Neuronal stem cell (in vitro differentiated cells): ENCODE measurements at regions not wholly inside any gene's neighbourhood (a gene's known extent, or its start where the extent isn't known, plus 50 kb on each side); places are given as distances from the start of the nearest gene placed in this dataset.

Experiments
- DNase-seq: peaks from one replicate; pipeline ENCODE4 v3.0.0-alpha.2; 2013; ENCODE audit warnings: low spot score
- H2AFZ ChIP-seq: one replicate; pipeline ENCODE4 v1.6.1; 2013; ENCODE audit warnings: mild to moderate bottlenecking, low read length, inconsistent platforms
- H2AK5ac ChIP-seq: 2 replicates; pipeline ENCODE4 v1.6.1; 2013; ENCODE audit warnings: low read depth, mild to moderate bottlenecking, inconsistent platforms, low read length, moderate library complexity, mixed read lengths
- H2BK120ac ChIP-seq: 2 replicates; pipeline ENCODE4 v1.6.1; 2013; ENCODE audit warnings: low read depth, mild to moderate bottlenecking, inconsistent platforms, low read length, moderate library complexity, mixed read lengths
- H2BK12ac ChIP-seq: one replicate; pipeline ENCODE4 v1.6.1; 2013; ENCODE audit warnings: low read length, inconsistent platforms
- H2BK15ac ChIP-seq: 2 replicates; pipeline ENCODE4 v1.6.1; 2013; ENCODE audit warnings: mild to moderate bottlenecking, low read length, inconsistent platforms, mixed read lengths
- H2BK5ac ChIP-seq: one replicate; pipeline ENCODE4 v1.6.1; 2013; ENCODE audit warnings: inconsistent platforms, mild to moderate bottlenecking, low read length, moderate library complexity
- H3K14ac ChIP-seq: one replicate; pipeline ENCODE4 v1.6.1; 2013; ENCODE audit warnings: low read length, inconsistent platforms
- H3K18ac ChIP-seq: 2 replicates; pipeline ENCODE4 v1.6.1; 2013; ENCODE audit warnings: low read length, inconsistent platforms
- H3K23ac ChIP-seq: 2 replicates; pipeline ENCODE4 v1.6.1; 2013; ENCODE audit warnings: low read depth, mild to moderate bottlenecking, mixed read lengths, low read length, inconsistent platforms; ENCODE audit not compliant: poor library complexity
- H3K27ac ChIP-seq: replicated peaks from 3 replicates; pipeline ENCODE4 v1.5.1; 2013; ENCODE audit warnings: low read length, inconsistent platforms
- H3K27me3 ChIP-seq, 3 experiments: 2 replicates each; pipeline ENCODE4 v1.6.1; 2013; ENCODE audit warnings: low read length in 3 of 3, mild to moderate bottlenecking in 2 of 3, inconsistent platforms in 1 of 3, low read depth in 1 of 3, mixed read lengths in 1 of 3, moderate library complexity in 1 of 3; ENCODE audit not compliant: control insufficient read depth in 3 of 3, insufficient read depth in 3 of 3
- H3K36me3 ChIP-seq, 2 donors: replicated peaks in 1 of 2; 2 replicates each; pipeline ENCODE4 v1.6.1; 2013; ENCODE audit warnings: low read length in 2 of 2; ENCODE audit not compliant: control insufficient read depth in 2 of 2, insufficient read depth in 2 of 2
- H3K4ac ChIP-seq: 2 replicates; pipeline ENCODE4 v1.6.1; 2013; ENCODE audit warnings: inconsistent platforms, mild to moderate bottlenecking, low read length, moderate library complexity
- H3K4me1 ChIP-seq, 2 donors: 1 replicate in 1 of 2; 2 replicates in 1 of 2; pipeline ENCODE4 v1.6.1; 2013; ENCODE audit warnings: low read length in 2 of 2, low read depth in 1 of 2; ENCODE audit not compliant: control insufficient read depth in 2 of 2, insufficient read depth in 1 of 2
- H3K4me2 ChIP-seq: one replicate; pipeline ENCODE4 v1.6.1; 2013; ENCODE audit warnings: mild to moderate bottlenecking, low read length, inconsistent platforms; ENCODE audit not compliant: insufficient read depth, poor library complexity, severe bottlenecking
- H3K4me3 ChIP-seq, 2 donors: 2 replicates each; pipeline ENCODE4 v1.5.1; 2013; ENCODE audit warnings: low read length in 2 of 2, mild to moderate bottlenecking in 2 of 2, inconsistent platforms in 1 of 2, moderate library complexity in 1 of 2
- H3K79me1 ChIP-seq: one replicate; pipeline ENCODE4 v1.6.1; 2013; ENCODE audit warnings: low read depth, mild to moderate bottlenecking, inconsistent platforms, low read length, moderate library complexity
- H3K9ac ChIP-seq: one replicate; pipeline ENCODE4 v1.6.1; 2013; ENCODE audit warnings: mild to moderate bottlenecking, low read depth, low read length, inconsistent platforms; ENCODE audit not compliant: poor library complexity
- H3K9me3 ChIP-seq, 2 donors: replicated peaks in 1 of 2; 2 replicates each; pipeline versions ENCODE3 to v1.6.1; 2013; ENCODE audit warnings: low read length in 2 of 2, mild to moderate bottlenecking in 2 of 2, inconsistent platforms in 1 of 2, low read depth in 1 of 2, mixed read lengths in 1 of 2, moderate library complexity in 1 of 2; ENCODE audit not compliant: control insufficient read depth in 2 of 2, insufficient read depth in 1 of 2
- H4K8ac ChIP-seq: one replicate; pipeline ENCODE4 v1.6.1; 2013; ENCODE audit warnings: low read depth, mild to moderate bottlenecking, inconsistent platforms, low read length, moderate library complexity
- H4K91ac ChIP-seq: one replicate; pipeline ENCODE4 v1.6.1; 2013; ENCODE audit warnings: low read length, low read depth, mild to moderate bottlenecking, inconsistent platforms; ENCODE audit not compliant: poor library complexity
- WGBS, 2 donors: extraction: QIAGEN DNeasy Blood & Tissue Kit; methylation state at CpG; one replicate each; pipeline ENCODE4 v1.1.7; 2013; ENCODE audit warnings: missing lambda C conversion rate in 2 of 2, mixed read lengths in 1 of 2; ENCODE audit not compliant: insufficient read length in 2 of 2, insufficient replicate concordance in 1 of 2; ENCODE audit errors: extremely low coverage in 2 of 2; 5-methylcytosine and 5-hydroxymethylcytosine counted together

GRCh38 chr17:71902894-71903506 lies 217.8 kb upstream of the SOX9 start:
- Histone ChIP-seq H3K79me1 (no peaks in the 10 kb centered on the region), H4K8ac (no peak overlapping the region), H3K18ac (no peak overlapping the region), H3K4ac (no peak overlapping the region), H3K4me3 (no peak overlapping the region), H3K4me2 (no peak overlapping the region), H4K91ac (no peak overlapping the region), H2AFZ (no peak overlapping the region), H3K14ac (no peak overlapping the region), H3K23ac (no peak overlapping the region), H3K4me1 (peaks cover 0 to 3% of the 10 kb centered on the region in 2 donors), H2BK5ac (no peak overlapping the region), H2AK5ac (no peak overlapping the region), H2BK120ac (no peak overlapping the region), H3K36me3 (no peaks in the 10 kb centered on the region), H3K9me3 (peaks cover 0 to 2% of the 10 kb centered on the region in 2 donors), H3K27ac (no peak overlapping the region), H3K9ac (no peak overlapping the region), H2BK12ac (no peak overlapping the region), H3K27me3 (no peaks in the 10 kb centered on the region), H2BK15ac (no peak overlapping the region)
- no CpG with 5 or more reads among the region's 3 CpGs for WGBS, 2 donors
- DNase-seq = no peak

DNA sequence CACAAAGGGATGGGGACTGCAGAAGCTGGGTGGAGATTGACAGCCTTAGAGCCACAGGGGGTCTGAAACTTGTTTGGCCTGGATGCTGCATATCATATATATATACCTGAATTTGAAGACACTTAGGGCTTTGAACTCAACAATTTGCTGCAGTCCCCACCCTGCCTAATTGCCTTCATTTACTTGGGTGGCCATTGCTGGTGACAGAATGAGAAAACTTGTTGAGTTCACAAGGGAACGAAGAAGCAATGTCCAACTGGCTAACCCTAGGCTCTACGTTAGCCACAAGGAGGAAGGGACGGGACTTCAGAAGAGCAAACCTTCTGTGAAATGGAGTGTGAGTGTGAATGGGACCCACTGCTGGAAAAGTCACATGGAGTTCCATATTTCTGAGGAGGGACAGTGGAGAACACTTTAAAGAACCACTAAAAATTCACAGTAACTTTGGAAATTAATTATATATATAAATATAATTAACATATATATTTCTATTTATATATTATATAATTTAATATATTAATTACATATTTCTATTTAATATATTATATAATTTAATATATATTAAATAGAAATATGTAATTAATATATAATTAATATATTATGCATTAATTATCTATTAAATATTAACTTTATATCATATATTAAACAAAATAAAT lies 215.3 kb upstream of the SOX9 start:
- no peak overlapping the region for H4K91ac ChIP-seq
- H2BK15ac ChIP-seq = no peak overlapping the region
- H2BK5ac ChIP-seq = no peak overlapping the region
- H2BK120ac ChIP-seq = no peak overlapping the region
- H3K14ac ChIP-seq = no peak overlapping the region
- H3K23ac ChIP-seq = no peak overlapping the region
- no peak overlapping the region for H2AK5ac ChIP-seq
- no peaks in the 10 kb centered on the region for H3K79me1 ChIP-seq
- H3K9ac ChIP-seq = no peak overlapping the region
- H3K4me3 ChIP-seq = no peak overlapping the region
- no peak overlapping the region for H3K27ac ChIP-seq
- no peak overlapping the region for H3K18ac ChIP-seq
- no peaks in the 10 kb centered on the region for H3K27me3 ChIP-seq
- H2AFZ ChIP-seq = no peak overlapping the region
- no peaks in the 10 kb centered on the region for H3K36me3 ChIP-seq
- no CpG with 5 or more reads among the region's 3 CpGs for WGBS, 2 donors
- no peak overlapping the region for H4K8ac ChIP-seq
- H3K4ac ChIP-seq = no peak overlapping the region
- DNase-seq = no peak
- H3K4me2 ChIP-seq = no peak overlapping the region
- H2BK12ac ChIP-seq = no peak overlapping the region
- H3K9me3 ChIP-seq = peaks cover 0 to 2% of the 10 kb centered on the region in 2 donors
- H3K4me1 ChIP-seq = peaks cover 0 to 3% of the 10 kb centered on the region in 2 donors

GRCh38 chr17:71909155-71909554 lies 211.7 kb upstream of the SOX9 start:
- no peak overlapping the region for H3K4me2 ChIP-seq
- no peaks in the 10 kb centered on the region for H3K79me1 ChIP-seq
- peaks cover 0 to 2% of the 10 kb centered on the region in 2 donors for H3K9me3 ChIP-seq
- H3K4me1 ChIP-seq = no peaks in the 10 kb centered on the region
- no peak overlapping the region for H3K18ac ChIP-seq
- no peak overlapping the region for H3K14ac ChIP-seq
- no peaks in the 10 kb centered on the region for H3K36me3 ChIP-seq
- H2BK120ac ChIP-seq = no peak overlapping the region
- no peak overlapping the region for H2BK5ac ChIP-seq
- H3K4me3 ChIP-seq = no peak overlapping the region
- H3K27me3 ChIP-seq = no peaks in the 10 kb centered on the region
- H4K91ac ChIP-seq = no peak overlapping the region
- H3K4ac ChIP-seq = no peak overlapping the region
- no peak overlapping the region for H4K8ac ChIP-seq
- no peak overlapping the region for H2AFZ ChIP-seq
- WGBS, 2 donors = no CpG with 5 or more reads among the region's 5 CpGs
- H2BK15ac ChIP-seq = no peak overlapping the region
- no peak overlapping the region for H3K23ac ChIP-seq
- no peak overlapping the region for H3K27ac ChIP-seq
- no peak overlapping the region for H2BK12ac ChIP-seq
- H2AK5ac ChIP-seq = no peak overlapping the region
- DNase-seq = no peak
- no peak overlapping the region for H3K9ac ChIP-seq

DNA sequence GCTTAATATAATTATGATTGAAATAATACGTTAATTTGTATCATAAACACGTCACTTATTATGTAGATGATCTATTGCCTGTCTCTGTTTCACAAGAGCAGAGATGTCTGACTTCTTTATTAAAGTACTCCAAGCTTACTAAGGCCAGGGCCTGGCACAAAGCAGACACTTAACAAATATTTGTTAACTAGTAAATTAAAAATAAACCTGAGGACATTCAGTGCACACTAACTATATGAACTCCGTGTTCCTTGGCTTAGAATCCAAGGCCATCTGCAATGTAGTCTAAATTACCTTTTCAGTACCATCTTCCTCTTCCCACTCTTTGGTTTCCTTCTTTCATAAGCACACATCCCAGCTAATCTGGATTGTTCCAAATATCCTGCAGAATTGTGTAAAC lies 210.8 kb upstream of the SOX9 start:
- no CpG with 5 or more reads among the region's 3 CpGs for WGBS, 2 donors
- no peak overlapping the region for H2BK12ac ChIP-seq
- H4K8ac ChIP-seq = no peak overlapping the region
- DNase-seq = no peak
- no peak overlapping the region for H2BK15ac ChIP-seq
- no peaks in the 10 kb centered on the region for H3K36me3 ChIP-seq
- no peak overlapping the region for H3K14ac ChIP-seq
- no peak overlapping the region for H3K4me2 ChIP-seq
- no peak overlapping the region for H3K27ac ChIP-seq
- H3K9ac ChIP-seq = no peak overlapping the region
- no peak overlapping the region for H4K91ac ChIP-seq
- no peaks in the 10 kb centered on the region for H3K27me3 ChIP-seq
- H3K4me1 ChIP-seq = no peaks in the 10 kb centered on the region
- no peaks in the 10 kb centered on the region for H3K9me3 ChIP-seq
- H3K79me1 ChIP-seq = no peaks in the 10 kb centered on the region
- no peak overlapping the region for H3K4me3 ChIP-seq
- no peak overlapping the region for H3K23ac ChIP-seq
- H2BK120ac ChIP-seq = no peak overlapping the region
- no peak overlapping the region for H2AFZ ChIP-seq
- no peak overlapping the region for H2AK5ac ChIP-seq
- no peak overlapping the region for H2BK5ac ChIP-seq
- H3K4ac ChIP-seq = no peak overlapping the region
- no peak overlapping the region for H3K18ac ChIP-seq
